ENCODE measurements at regions not wholly inside any gene's neighbourhood (a gene's known extent, or its start where the extent isn't known, plus 50 kb on each side); places are given as distances from the start of the nearest gene placed in this dataset.

- DNase-seq (ENCODE audit: low spot score), result no peak
Observed at GRCh38 chr6:114430534-114431124, 87.8 kb upstream of the HS3ST5 start.

DNA sequence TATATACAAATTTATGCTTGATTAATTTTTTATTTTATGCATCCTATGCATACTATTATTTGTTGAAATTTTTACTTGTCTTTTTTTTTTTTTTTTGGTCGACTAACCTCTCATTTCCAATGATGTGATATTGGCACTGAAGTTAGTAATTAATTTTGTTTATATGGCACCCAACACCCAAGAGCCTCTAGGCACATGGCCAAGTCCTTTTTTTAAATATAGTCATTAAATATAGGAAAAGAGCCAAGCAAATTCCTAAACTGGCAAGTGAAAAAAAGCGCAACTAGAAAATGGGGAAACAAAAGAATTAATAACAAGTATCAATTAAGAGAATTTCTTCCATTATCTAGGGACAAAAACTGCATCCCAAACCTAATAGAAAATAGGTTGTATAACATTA, 85.5 kb upstream of the HS3ST5 start:
- no peak for DNase-seq (ENCODE audit: low spot score)

DNA sequence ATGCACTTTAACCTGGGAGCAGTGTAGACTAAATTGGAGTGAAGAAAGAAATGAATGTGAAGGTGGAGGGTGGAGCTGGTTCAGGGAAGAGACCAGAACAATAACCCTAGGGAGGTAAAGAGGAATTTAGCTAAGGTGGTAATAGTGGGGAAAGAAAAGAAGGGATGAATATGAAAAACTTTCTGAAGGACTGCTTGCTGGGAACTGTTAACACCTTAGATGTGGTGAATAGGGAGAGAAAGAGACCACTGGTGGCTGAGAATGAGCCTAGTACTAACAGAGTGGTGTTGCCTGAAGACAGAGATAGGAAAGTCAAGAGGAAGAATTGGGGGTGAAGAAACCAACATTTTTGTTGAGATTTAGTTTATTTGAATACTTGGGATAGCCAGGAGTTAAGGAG, 78.4 kb upstream of the HS3ST5 start:
- DNase-seq (ENCODE audit: low spot score), result no peak

DNA sequence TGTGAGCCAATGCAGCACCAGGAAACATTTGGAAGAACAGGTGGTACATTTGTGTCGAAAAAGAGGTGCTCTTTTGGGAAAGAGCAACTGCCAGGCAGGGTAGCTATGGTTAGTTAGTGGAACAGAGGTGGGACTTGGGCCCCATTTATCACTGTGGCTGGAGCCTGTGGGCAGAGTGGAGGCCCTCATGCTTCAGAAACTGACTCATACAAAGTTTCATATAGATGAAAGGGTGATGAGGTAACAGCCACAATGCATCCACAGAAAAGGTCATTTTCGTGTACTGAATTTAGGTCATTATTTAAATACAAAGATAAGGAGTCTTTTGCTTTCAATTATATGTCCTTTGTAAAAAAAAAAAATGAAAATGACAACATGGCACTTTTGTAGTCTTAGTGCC, 76.4 kb upstream of the HS3ST5 start:
- DNase-seq (ENCODE audit: low spot score), result no peak

DNA sequence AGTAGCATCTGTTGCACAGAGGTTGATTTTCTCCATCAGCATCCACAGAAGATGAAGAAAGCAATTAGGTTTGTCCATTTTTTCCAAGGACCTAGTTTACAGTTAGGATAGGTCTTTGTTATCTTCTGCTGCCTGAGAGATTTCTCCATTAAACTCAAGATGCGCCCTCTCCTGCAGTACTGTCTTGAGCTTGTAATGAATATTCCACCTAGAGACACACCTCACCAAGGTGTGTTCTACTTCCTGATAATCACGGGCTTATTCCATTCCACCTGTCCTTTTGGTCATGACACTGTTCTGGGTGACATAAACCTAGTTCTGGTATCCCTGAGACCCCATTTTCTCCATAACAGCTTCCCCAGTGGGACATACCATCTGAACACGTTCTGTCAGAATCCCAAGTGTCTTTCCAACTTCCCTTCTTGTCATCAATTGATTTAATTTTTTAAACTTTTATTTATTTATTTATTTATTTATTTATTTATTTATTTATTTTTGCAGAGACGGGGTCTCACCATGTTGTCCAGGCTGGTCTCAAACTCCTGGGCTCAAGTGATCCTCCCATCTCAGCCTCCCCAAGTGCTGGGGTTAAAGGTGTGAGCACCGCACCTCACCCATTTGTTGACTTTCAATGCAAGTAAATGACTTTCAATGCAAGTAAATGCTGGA, 75.6 kb upstream of the HS3ST5 start:
- DNase-seq (ENCODE audit: low spot score), result no peak

DNA sequence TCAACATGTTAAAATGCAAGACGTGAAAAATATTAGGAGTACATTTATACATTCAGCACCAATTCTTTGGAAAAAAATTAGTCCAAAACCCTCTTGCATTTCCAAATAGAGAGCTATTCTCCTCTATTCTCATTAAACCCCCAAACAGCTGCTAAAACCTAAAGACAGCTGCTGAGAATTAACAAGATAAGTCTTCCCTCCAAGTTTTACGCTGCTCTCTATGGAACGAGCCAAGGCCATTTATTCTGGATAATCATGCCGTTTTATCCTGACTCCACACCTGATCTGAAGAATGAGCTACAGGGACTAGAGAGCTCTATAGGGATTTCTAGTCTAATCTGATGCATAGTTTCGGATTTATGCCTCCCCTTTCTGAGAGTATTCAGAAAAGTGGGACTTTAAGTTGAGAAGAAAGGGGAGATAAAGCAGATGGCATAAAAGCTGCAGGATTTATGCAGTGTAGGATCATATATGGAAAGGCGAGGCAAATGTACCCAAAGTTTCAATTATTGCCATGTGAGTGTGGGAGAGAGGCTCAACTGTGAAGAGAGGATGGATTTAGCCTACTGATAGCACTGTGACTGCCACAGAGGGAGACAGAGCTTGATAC, 64.7 kb upstream of the HS3ST5 start:
- no peak for DNase-seq (ENCODE audit: low spot score)

GRCh38 chr6:114404339-114404955, 61.6 kb upstream of the HS3ST5 start:
- no peak for DNase-seq (ENCODE audit: low spot score)

GRCh38 chr6:114403858-114404257, 61.0 kb upstream of the HS3ST5 start:
- no peak for DNase-seq (ENCODE audit: low spot score)

GRCh38 chr6:114398481-114398880, 55.7 kb upstream of the HS3ST5 start:
- DNase-seq (ENCODE audit: low spot score), result no peak

Measured in AG08396 (cell line).